ENCODE measurements at regions not wholly inside any gene's neighbourhood (a gene's known extent, or its start where the extent isn't known, plus 50 kb on each side); places are given as distances from the start of the nearest gene placed in this dataset.

DNA sequence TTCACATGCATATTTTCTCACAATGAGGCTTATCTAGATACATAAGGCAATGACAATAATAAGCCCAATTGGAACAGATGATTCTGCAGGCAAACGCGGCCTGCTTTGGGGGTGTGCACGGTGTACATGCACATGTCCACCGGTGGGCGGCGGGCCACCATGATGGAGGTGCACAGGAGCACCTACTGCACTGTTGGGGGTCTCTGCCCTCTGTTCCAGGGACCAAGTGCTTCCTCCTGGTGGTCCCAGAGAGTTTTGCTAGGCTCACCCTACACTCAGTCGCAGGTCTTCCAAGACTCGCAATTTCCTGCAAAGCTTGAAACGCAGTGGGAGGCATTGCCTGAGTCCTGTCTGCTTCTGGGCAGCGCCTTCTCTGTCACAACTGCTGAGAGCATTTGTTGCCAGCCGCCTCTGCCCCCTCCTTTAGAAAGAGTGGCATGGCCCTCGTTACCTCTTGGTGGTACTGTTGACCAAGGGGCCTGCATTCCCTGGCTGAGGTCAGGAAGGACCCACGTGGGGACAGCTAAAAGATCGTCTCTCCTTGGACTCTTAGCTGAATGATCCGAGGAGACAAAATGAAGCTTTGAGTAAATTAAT lies 135.3 kb downstream of the ERMARD start:
- DNase-seq (ENCODE audit: low read depth): no peak
- TF ChIP-seq, protein P1, sequence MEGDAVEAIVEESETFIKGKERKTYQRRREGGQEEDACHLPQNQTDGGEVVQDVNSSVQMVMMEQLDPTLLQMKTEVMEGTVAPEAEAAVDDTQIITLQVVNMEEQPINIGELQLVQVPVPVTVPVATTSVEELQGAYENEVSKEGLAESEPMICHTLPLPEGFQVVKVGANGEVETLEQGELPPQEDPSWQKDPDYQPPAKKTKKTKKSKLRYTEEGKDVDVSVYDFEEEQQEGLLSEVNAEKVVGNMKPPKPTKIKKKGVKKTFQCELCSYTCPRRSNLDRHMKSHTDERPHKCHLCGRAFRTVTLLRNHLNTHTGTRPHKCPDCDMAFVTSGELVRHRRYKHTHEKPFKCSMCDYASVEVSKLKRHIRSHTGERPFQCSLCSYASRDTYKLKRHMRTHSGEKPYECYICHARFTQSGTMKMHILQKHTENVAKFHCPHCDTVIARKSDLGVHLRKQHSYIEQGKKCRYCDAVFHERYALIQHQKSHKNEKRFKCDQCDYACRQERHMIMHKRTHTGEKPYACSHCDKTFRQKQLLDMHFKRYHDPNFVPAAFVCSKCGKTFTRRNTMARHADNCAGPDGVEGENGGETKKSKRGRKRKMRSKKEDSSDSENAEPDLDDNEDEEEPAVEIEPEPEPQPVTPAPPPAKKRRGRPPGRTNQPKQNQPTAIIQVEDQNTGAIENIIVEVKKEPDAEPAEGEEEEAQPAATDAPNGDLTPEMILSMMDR (conservative IDR thresholded peaks at IDR 0.05; ENCODE audit: low read depth, low read length): no peak
- H3K4me3 ChIP-seq (ENCODE audit: low read length): no peak overlapping the region

DNA sequence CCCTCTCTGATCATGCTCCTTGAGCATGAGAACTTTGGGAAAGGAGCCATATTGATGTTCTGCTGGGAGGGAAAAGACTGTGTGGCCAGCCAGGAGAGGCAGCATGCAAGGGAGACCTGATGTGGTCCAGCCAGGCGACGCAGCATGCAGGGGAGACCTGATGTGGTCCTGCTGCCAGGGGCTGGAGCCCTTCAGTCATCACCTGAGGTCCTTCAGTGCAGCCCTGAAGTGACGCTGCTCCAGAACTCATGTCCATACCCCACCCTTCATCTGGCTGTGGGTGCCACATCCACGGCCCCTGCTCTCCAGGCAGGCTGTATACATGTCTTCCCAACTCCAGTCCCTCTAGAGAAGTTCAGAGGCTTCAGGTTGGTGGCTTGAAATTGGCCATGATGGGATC lies 134.4 kb downstream of the ERMARD start:
- DNase-seq (ENCODE audit: low read depth): no peak
- H3K4me3 ChIP-seq (ENCODE audit: low read length): no peak overlapping the region
- TF ChIP-seq, protein P1 (conservative IDR thresholded peaks at IDR 0.05; ENCODE audit: low read depth, low read length): no peak

DNA sequence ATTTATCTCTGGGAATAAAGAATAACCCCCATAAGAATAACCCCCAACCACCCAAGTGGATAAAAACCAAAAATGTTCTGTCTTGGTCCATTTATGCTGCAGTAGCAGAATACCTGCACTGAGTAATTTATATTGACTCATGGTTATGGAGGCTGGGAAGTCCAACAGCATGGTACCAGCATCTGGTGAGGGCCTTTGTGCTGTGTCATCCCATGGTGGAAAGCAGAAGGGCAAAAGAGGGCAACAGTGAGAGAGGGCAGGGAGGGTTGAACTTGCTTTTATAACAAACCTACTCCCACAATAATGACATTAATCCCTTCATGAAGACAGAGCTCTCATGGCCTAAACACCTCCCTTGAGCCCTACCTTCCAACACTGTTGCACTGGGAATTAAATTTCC lies 133.7 kb downstream of the ERMARD start:
- TF ChIP-seq, protein P1 (conservative IDR thresholded peaks at IDR 0.05; ENCODE audit: low read depth, low read length): no peak
- no peak for DNase-seq (ENCODE audit: low read depth)

DNA sequence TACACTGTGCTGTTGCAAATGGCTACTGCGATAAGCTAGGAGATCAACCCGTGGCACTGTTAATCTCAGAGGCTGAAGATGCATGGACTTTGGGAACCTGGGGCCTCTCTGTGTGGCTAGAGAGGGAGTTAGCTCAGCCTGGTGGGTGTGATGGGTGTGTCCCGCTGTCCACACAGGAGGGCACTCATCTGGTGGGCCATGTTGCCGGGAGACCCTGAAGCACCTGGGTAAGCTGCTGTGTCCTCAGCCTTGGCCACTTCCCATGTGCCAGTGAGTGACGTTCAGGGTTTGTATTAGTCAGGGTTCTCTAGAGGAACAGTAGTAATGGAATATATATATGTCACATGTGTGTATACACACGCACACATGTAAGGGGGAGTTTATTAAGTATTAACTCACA lies 132.7 kb downstream of the ERMARD start:
- no peak for DNase-seq (ENCODE audit: low read depth)
- TF ChIP-seq, protein P1 (conservative IDR thresholded peaks at IDR 0.05; ENCODE audit: low read depth, low read length): no peak
- H3K4me3 ChIP-seq (ENCODE audit: low read length): no peak overlapping the region

More for the DNA sequence above, 133.7 kb downstream of the ERMARD start:
- no peak overlapping the region for H3K4me3 ChIP-seq (ENCODE audit: low read length)

DNA sequence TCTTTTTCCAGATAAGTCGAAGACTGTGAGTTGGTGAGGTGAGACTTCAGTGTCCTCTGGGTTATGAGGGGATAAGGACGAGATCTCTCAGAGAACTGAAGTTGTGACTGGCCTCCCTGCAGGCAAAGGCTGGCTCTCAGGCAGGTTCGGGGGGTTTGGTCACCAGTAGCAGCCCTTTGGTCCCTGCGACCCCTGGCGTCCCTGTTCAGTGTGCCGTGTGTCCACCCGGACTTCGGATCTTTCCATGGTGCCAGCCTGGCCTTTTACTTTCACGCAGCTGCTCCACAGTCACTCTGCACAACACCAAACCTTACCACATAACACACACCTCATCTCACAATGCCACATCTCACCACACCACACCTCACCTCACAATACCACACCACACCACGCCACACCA lies 131.9 kb downstream of the ERMARD start:
- no peak for DNase-seq (ENCODE audit: low read depth)

DNA sequence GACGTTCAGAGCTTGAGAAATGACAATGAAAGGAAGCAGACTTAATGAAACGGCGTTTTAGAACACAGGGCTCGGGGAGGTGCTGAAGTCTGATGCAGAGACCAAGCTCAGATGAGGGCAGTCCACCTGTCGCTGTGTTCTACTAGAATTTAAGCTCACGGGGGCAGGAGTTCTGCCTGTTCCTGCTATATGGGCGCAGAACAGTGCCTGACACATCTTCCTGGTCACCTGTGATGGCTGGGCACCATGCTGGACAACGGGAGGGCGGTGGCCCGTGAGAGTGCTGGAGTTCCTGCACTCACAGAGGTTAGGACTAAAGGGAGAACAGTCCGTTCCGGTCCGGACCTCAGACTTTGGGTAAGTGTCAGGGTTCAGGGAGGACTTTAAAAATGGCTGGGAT lies 130.6 kb downstream of the ERMARD start:
- DNase-seq (ENCODE audit: low read depth): no peak
- H3K4me3 ChIP-seq (ENCODE audit: low read length): no peak overlapping the region
- TF ChIP-seq, protein P1 (conservative IDR thresholded peaks at IDR 0.05; ENCODE audit: low read depth, low read length): no peak

More for the DNA sequence above, 131.9 kb downstream of the ERMARD start:
- TF ChIP-seq, protein P1 (conservative IDR thresholded peaks at IDR 0.05; ENCODE audit: low read depth, low read length): no peak
- H3K4me3 ChIP-seq (ENCODE audit: low read length): no peak overlapping the region

DNA sequence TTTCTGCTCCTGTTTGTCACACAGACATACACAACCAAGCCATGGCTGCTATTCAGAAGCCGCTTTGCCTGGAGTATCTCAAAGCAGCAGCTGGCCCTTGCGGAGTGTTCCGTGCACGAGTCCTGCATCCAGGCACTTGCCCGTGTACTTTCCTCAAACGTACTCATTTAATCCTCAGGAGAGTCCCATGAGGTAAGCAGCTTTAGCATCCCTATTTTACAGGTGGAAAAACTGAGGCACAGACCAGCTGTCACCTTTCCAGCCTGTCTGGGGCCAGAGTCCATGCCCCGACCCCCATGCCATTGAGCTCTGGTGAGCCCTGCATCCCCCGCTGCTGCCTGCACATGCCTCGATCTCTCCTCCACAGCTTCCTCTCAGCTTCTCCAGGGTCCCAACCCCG lies 130.0 kb downstream of the ERMARD start:
- TF ChIP-seq, protein P1 (conservative IDR thresholded peaks at IDR 0.05; ENCODE audit: low read depth, low read length): no peak
- DNase-seq (ENCODE audit: low read depth): no peak
- H3K4me3 ChIP-seq (ENCODE audit: low read length): no peak overlapping the region

Measured in retinal pigment epithelial cell (primary cell).